AG09319 (cell line): ENCODE measurements at regions not wholly inside any gene's neighbourhood (a gene's known extent, or its start where the extent isn't known, plus 50 kb on each side); places are given as distances from the start of the nearest gene placed in this dataset.

ENCODE experiments used
- DNase-seq: peaks from one replicate; pipeline ENCODE4 v3.0.0-alpha.2; 2010; ENCODE audit warnings: low read depth; ENCODE audit errors: extremely low read depth
- CTCF ChIP-seq: IDR thresholded peaks from 2 replicates; pipeline ENCODE4 v1.5.1; 2011; ENCODE audit warnings: low read depth, mild to moderate bottlenecking, inconsistent platforms, low read length, moderate library complexity

- TF ChIP-seq CTCF: no peak
- no peak for DNase-seq
Measured at GRCh38 chr12:96134200-96134599, 60.0 kb upstream of the ELK3 start.

GRCh38 chr12:96136161-96136560 lies 58.0 kb upstream of the ELK3 start:
- no peak for DNase-seq

GRCh38 chr12:96136725-96137378 lies 57.3 kb upstream of the ELK3 start:
- DNase-seq: no peak
- TF ChIP-seq CTCF: no peak

More at GRCh38 chr12:96136161-96136560, 58.0 kb upstream of the ELK3 start:
- TF ChIP-seq CTCF: no peak

GRCh38 chr12:96140174-96140573 lies 54.0 kb upstream of the ELK3 start:
- DNase-seq: peak; percentile 19
- TF ChIP-seq CTCF: no peak

- no peak for TF ChIP-seq CTCF
- DNase-seq: no peak
Measured at GRCh38 chr12:96141216-96141912, 52.8 kb upstream of the ELK3 start.

GRCh38 chr12:96143392-96143791 lies 50.8 kb upstream of the ELK3 start:
- TF ChIP-seq CTCF: no peak
- no peak for DNase-seq

- TF ChIP-seq CTCF: no peak
Measured at GRCh38 chr12:96143827-96144565, 50.2 kb upstream of the ELK3 start.

More at GRCh38 chr12:96143827-96144565, 50.2 kb upstream of the ELK3 start:
- DNase-seq: no peak
